ENCODE measurements at regions not wholly inside any gene's neighbourhood (a gene's known extent, or its start where the extent isn't known, plus 50 kb on each side); places are given as distances from the start of the nearest gene placed in this dataset.
A peak's percentile ranks its signal among the peaks of the same experiment; 100 is the strongest.

- in situ Hi-C loops (cut with HindIII; ENCODE audit: low sequenced_read_pairs): no loop called here
- DNase-seq (ENCODE audit: low spot score): peak; percentile 23
Observed at GRCh38 chr6:44062771-44063560, 64.3 kb downstream of the MRPL14 start.

- DNase-seq (ENCODE audit: low spot score): no peak
- in situ Hi-C loops (cut with HindIII; ENCODE audit: low sequenced_read_pairs): no loop called here
Observed at GRCh38 chr6:44062105-44062770, 65.0 kb downstream of the MRPL14 start.

GRCh38 chr6:44061375-44062104, 65.7 kb downstream of the MRPL14 start:
- DNase-seq (ENCODE audit: low spot score): no peak
- in situ Hi-C loops (cut with HindIII; ENCODE audit: low sequenced_read_pairs): no loop called here

GRCh38 chr6:44060612-44061374, 66.5 kb downstream of the MRPL14 start:
- in situ Hi-C loops (cut with HindIII; ENCODE audit: low sequenced_read_pairs): no loop called here
- DNase-seq (ENCODE audit: low spot score): no peak

- no peak for DNase-seq (ENCODE audit: low spot score)
- in situ Hi-C loops (cut with HindIII; ENCODE audit: low sequenced_read_pairs): no loop called here
Observed at GRCh38 chr6:44059359-44060346, 67.6 kb downstream of the MRPL14 start.

- DNase-seq (ENCODE audit: low spot score): no peak
- in situ Hi-C loops (cut with HindIII; ENCODE audit: low sequenced_read_pairs): no loop called here
Observed at GRCh38 chr6:44058617-44059358, 68.5 kb downstream of the MRPL14 start.

- in situ Hi-C loops (cut with HindIII; ENCODE audit: low sequenced_read_pairs): no loop called here
- DNase-seq (ENCODE audit: low spot score): no peak
Observed at GRCh38 chr6:44057931-44058616, 69.2 kb downstream of the MRPL14 start.

GRCh38 chr6:44057238-44057930, 69.9 kb downstream of the MRPL14 start:
- in situ Hi-C loops (cut with HindIII; ENCODE audit: low sequenced_read_pairs): no loop called here
- no peak for DNase-seq (ENCODE audit: low spot score)

GRCh38 chr6:44056392-44057237, 70.6 kb downstream of the MRPL14 start:
- peak; percentile 56 for DNase-seq (ENCODE audit: low spot score)
- in situ Hi-C loops (cut with HindIII; ENCODE audit: low sequenced_read_pairs): no loop called here

- no peak for DNase-seq (ENCODE audit: low spot score)
- in situ Hi-C loops (cut with HindIII; ENCODE audit: low sequenced_read_pairs): no loop called here
Observed at GRCh38 chr6:44054721-44055559, 72.3 kb downstream of the MRPL14 start.

- in situ Hi-C loops (cut with HindIII; ENCODE audit: low sequenced_read_pairs): no loop called here
Observed at GRCh38 chr6:44053760-44054556, 73.3 kb downstream of the MRPL14 start.

GRCh38 chr6:44053106-44053756, 74.0 kb downstream of the MRPL14 start:
- no peak for DNase-seq (ENCODE audit: low spot score)
- in situ Hi-C loops (cut with HindIII; ENCODE audit: low sequenced_read_pairs): no loop called here

More at GRCh38 chr6:44053760-44054556, 73.3 kb downstream of the MRPL14 start:
- no peak for DNase-seq (ENCODE audit: low spot score)

- peak; percentile 80 for DNase-seq (ENCODE audit: low spot score)
- in situ Hi-C loops (cut with HindIII; ENCODE audit: low sequenced_read_pairs): no loop called here
Observed at GRCh38 chr6:44052419-44053023, 74.7 kb downstream of the MRPL14 start.

Measured in G401 (cell line).